Neural progenitor cell (in vitro differentiated cells): ENCODE measurements at regions not wholly inside any gene's neighbourhood (a gene's known extent, or its start where the extent isn't known, plus 50 kb on each side); places are given as distances from the start of the nearest gene placed in this dataset.

Source experiments
- CTCF ChIP-seq: fragments of 200-600 bp; sonication (generic); IDR thresholded peaks from 2 replicates; pipeline ENCODE4 v1.5.1; 2017; ENCODE audit warnings: antibody characterized with exemption, mild to moderate bottlenecking
- EZH2 ChIP-seq: fragments of 200-600 bp; sonication (generic); IDR thresholded peaks from 2 replicates; pipeline ENCODE4 v1.6.1; 2017; ENCODE audit warnings: antibody characterized with exemption, mild to moderate bottlenecking, moderate library complexity
- EZH2phosphoT487 ChIP-seq: fragments of 200-600 bp; sonication (generic); IDR thresholded peaks from 2 replicates; pipeline ENCODE4 v1.6.1; 2017; ENCODE audit warnings: antibody characterized with exemption

- TF ChIP-seq CTCF: no peak
- no peak for TF ChIP-seq EZH2
- no peak for TF ChIP-seq EZH2phosphoT487
These were observed 523.8 kb upstream of the TNP1 start for GRCh38 chr2:217383620-217384019.
